ENCODE measurements at regions not wholly inside any gene's neighbourhood (a gene's known extent, or its start where the extent isn't known, plus 50 kb on each side); places are given as distances from the start of the nearest gene placed in this dataset.
A peak's percentile ranks its signal among the peaks of the same experiment; 100 is the strongest.

- H2BK12ac ChIP-seq (ENCODE audit: low read length) = no peak overlapping the region
- no peak overlapping the region for H3K27ac ChIP-seq (replicated peaks; ENCODE audit: low read length)
- no peak overlapping the region for H3K14ac ChIP-seq (ENCODE audit: low read length)
- H3K36me3 ChIP-seq (replicated peaks in 1 of 2; ENCODE audit: control insufficient read depth in 2 of 2, insufficient read depth in 2 of 2, low read length in 2 of 2) = peaks cover 2 to 12% of the 10 kb centered on the region in 2 donors
- no peaks in the 10 kb centered on the region for H3K27me3 ChIP-seq (ENCODE audit: control insufficient read depth in 3 of 3, insufficient read depth in 3 of 3, low read depth in 1 of 3, low read length in 3 of 3)
- H4K8ac ChIP-seq (ENCODE audit: low read depth, low read length) = no peak overlapping the region
- no peaks in the 10 kb centered on the region for H3K79me1 ChIP-seq (ENCODE audit: low read depth, low read length)
- no peak overlapping the region for H2BK120ac ChIP-seq (ENCODE audit: low read depth, low read length)
- H2BK15ac ChIP-seq (ENCODE audit: low read length) = no peak overlapping the region
- H3K18ac ChIP-seq (ENCODE audit: low read length) = no peak overlapping the region
- no peak overlapping the region for H3K4ac ChIP-seq (ENCODE audit: low read length)
- DNase-seq (ENCODE audit: low spot score) = no peak
- no peak overlapping the region for H4K91ac ChIP-seq (ENCODE audit: low read depth, low read length, poor library complexity)
- no peak overlapping the region for H3K4me3 ChIP-seq (ENCODE audit: low read length in 2 of 2)
- no peak overlapping the region for H3K4me2 ChIP-seq (ENCODE audit: insufficient read depth, low read length, poor library complexity, severe bottlenecking)
- H3K23ac ChIP-seq (ENCODE audit: low read depth, low read length, poor library complexity) = peak overlapping the region; percentile 21
- H2BK5ac ChIP-seq (ENCODE audit: low read length) = no peak overlapping the region
- no peak overlapping the region for H2AK5ac ChIP-seq (ENCODE audit: low read depth, low read length)
- no peak overlapping the region for H2AFZ ChIP-seq (ENCODE audit: low read length)
- peaks cover 0 to 12% of the 10 kb centered on the region in 2 donors for H3K4me1 ChIP-seq (ENCODE audit: control insufficient read depth in 2 of 2, insufficient read depth in 1 of 2, low read depth in 1 of 2, low read length in 2 of 2)
- no peak overlapping the region for H3K9ac ChIP-seq (ENCODE audit: low read depth, low read length, poor library complexity)
- peaks cover 0 to 1% of the 10 kb centered on the region in 2 donors for H3K9me3 ChIP-seq (replicated peaks in 1 of 2; ENCODE audit: control insufficient read depth in 2 of 2, insufficient read depth in 1 of 2, low read depth in 1 of 2, low read length in 2 of 2)
- no CpG with 5 or more reads among the region's 15 CpGs for WGBS, 2 donors (ENCODE audit: extremely low coverage in 2 of 2, insufficient read length in 2 of 2, insufficient replicate concordance in 1 of 2)
These were observed 51.1 kb downstream of the DOP1B start for GRCh38 chr21:36207577-36208320.

GRCh38 chr21:36208326-36209013 is 51.8 kb downstream of the DOP1B start:
- H3K9me3 ChIP-seq (replicated peaks in 1 of 2; ENCODE audit: control insufficient read depth in 2 of 2, insufficient read depth in 1 of 2, low read depth in 1 of 2, low read length in 2 of 2) = peaks cover 0 to 1% of the 10 kb centered on the region in 2 donors

GRCh38 chr21:36209626-36210171 is 53.1 kb downstream of the DOP1B start:
- no CpG with 5 or more reads among the region's 11 CpGs for WGBS, 2 donors (ENCODE audit: extremely low coverage in 2 of 2, insufficient read length in 2 of 2, insufficient replicate concordance in 1 of 2)
- no peak overlapping the region for H3K9ac ChIP-seq (ENCODE audit: low read depth, low read length, poor library complexity)
- H3K14ac ChIP-seq (ENCODE audit: low read length) = no peak overlapping the region
- no peak overlapping the region for H2AFZ ChIP-seq (ENCODE audit: low read length)
- H3K4me2 ChIP-seq (ENCODE audit: insufficient read depth, low read length, poor library complexity, severe bottlenecking) = no peak overlapping the region
- H3K27me3 ChIP-seq (ENCODE audit: control insufficient read depth in 3 of 3, insufficient read depth in 3 of 3, low read depth in 1 of 3, low read length in 3 of 3) = no peaks in the 10 kb centered on the region
- no peak overlapping the region for H2BK5ac ChIP-seq (ENCODE audit: low read length)
- no peak overlapping the region for H4K8ac ChIP-seq (ENCODE audit: low read depth, low read length)
- H3K4me1 ChIP-seq (ENCODE audit: control insufficient read depth in 2 of 2, insufficient read depth in 1 of 2, low read depth in 1 of 2, low read length in 2 of 2) = peaks cover 0 to 12% of the 10 kb centered on the region in 2 donors
- H3K4me3 ChIP-seq (ENCODE audit: low read length in 2 of 2) = no peak overlapping the region
- no peak overlapping the region for H3K18ac ChIP-seq (ENCODE audit: low read length)
- H3K27ac ChIP-seq (replicated peaks; ENCODE audit: low read length) = no peak overlapping the region
- no peak overlapping the region for H3K23ac ChIP-seq (ENCODE audit: low read depth, low read length, poor library complexity)
- peaks cover 2 to 14% of the 10 kb centered on the region in 2 donors for H3K36me3 ChIP-seq (replicated peaks in 1 of 2; ENCODE audit: control insufficient read depth in 2 of 2, insufficient read depth in 2 of 2, low read length in 2 of 2)
- no peaks in the 10 kb centered on the region for H3K79me1 ChIP-seq (ENCODE audit: low read depth, low read length)
- no peak overlapping the region for H2BK15ac ChIP-seq (ENCODE audit: low read length)
- H3K4ac ChIP-seq (ENCODE audit: low read length) = no peak overlapping the region
- no peak overlapping the region for H4K91ac ChIP-seq (ENCODE audit: low read depth, low read length, poor library complexity)
- H2BK12ac ChIP-seq (ENCODE audit: low read length) = no peak overlapping the region
- DNase-seq (ENCODE audit: low spot score) = peak; percentile 32
- H2BK120ac ChIP-seq (ENCODE audit: low read depth, low read length) = no peak overlapping the region
- no peak overlapping the region for H2AK5ac ChIP-seq (ENCODE audit: low read depth, low read length)
- H3K9me3 ChIP-seq (replicated peaks in 1 of 2; ENCODE audit: control insufficient read depth in 2 of 2, insufficient read depth in 1 of 2, low read depth in 1 of 2, low read length in 2 of 2) = peaks cover 0 to 1% of the 10 kb centered on the region in 2 donors

More at GRCh38 chr21:36208326-36209013, 51.8 kb downstream of the DOP1B start:
- no peak overlapping the region for H2AFZ ChIP-seq (ENCODE audit: low read length)
- no peak overlapping the region for H2BK15ac ChIP-seq (ENCODE audit: low read length)
- H3K14ac ChIP-seq (ENCODE audit: low read length) = peak overlapping the region; percentile 14
- no peak overlapping the region for H2BK5ac ChIP-seq (ENCODE audit: low read length)
- H3K4ac ChIP-seq (ENCODE audit: low read length) = no peak overlapping the region
- peak overlapping the region; percentile 68 for H3K23ac ChIP-seq (ENCODE audit: low read depth, low read length, poor library complexity)
- H3K18ac ChIP-seq (ENCODE audit: low read length) = peak overlapping the region; percentile 7
- no peak overlapping the region for H4K91ac ChIP-seq (ENCODE audit: low read depth, low read length, poor library complexity)
- no peak overlapping the region for H3K27ac ChIP-seq (replicated peaks; ENCODE audit: low read length)
- no peak overlapping the region for H3K9ac ChIP-seq (ENCODE audit: low read depth, low read length, poor library complexity)
- H3K4me2 ChIP-seq (ENCODE audit: insufficient read depth, low read length, poor library complexity, severe bottlenecking) = no peak overlapping the region
- peak overlapping the region; percentile 53 for H2AK5ac ChIP-seq (ENCODE audit: low read depth, low read length)
- H2BK12ac ChIP-seq (ENCODE audit: low read length) = no peak overlapping the region
- DNase-seq (ENCODE audit: low spot score) = no peak
- H2BK120ac ChIP-seq (ENCODE audit: low read depth, low read length) = no peak overlapping the region
- H3K27me3 ChIP-seq (ENCODE audit: control insufficient read depth in 3 of 3, insufficient read depth in 3 of 3, low read depth in 1 of 3, low read length in 3 of 3) = no peaks in the 10 kb centered on the region
- H3K4me3 ChIP-seq (ENCODE audit: low read length in 2 of 2) = peak overlapping the region in 1 of 2 donors; percentile 49
- no peaks in the 10 kb centered on the region for H3K79me1 ChIP-seq (ENCODE audit: low read depth, low read length)
- H3K4me1 ChIP-seq (ENCODE audit: control insufficient read depth in 2 of 2, insufficient read depth in 1 of 2, low read depth in 1 of 2, low read length in 2 of 2) = peaks cover 0 to 12% of the 10 kb centered on the region in 2 donors
- peaks cover 2 to 6% of the 10 kb centered on the region in 2 donors for H3K36me3 ChIP-seq (replicated peaks in 1 of 2; ENCODE audit: control insufficient read depth in 2 of 2, insufficient read depth in 2 of 2, low read length in 2 of 2)
- no CpG with 5 or more reads among the region's 27 CpGs for WGBS, 2 donors (ENCODE audit: extremely low coverage in 2 of 2, insufficient read length in 2 of 2, insufficient replicate concordance in 1 of 2)
- no peak overlapping the region for H4K8ac ChIP-seq (ENCODE audit: low read depth, low read length)
